ENCODE measurements at regions not wholly inside any gene's neighbourhood (a gene's known extent, or its start where the extent isn't known, plus 50 kb on each side); places are given as distances from the start of the nearest gene placed in this dataset.

- TF ChIP-seq CTCF (IDR thresholded peaks at IDR 0.05) (no peak), POLR2A (IDR thresholded peaks at IDR 0.05) (no peak)
Observed at GRCh38 chr10:89151857-89152256, 55.3 kb downstream of the CH25H start.
